ENCODE measurements at regions not wholly inside any gene's neighbourhood (a gene's known extent, or its start where the extent isn't known, plus 50 kb on each side); places are given as distances from the start of the nearest gene placed in this dataset.

GRCh38 chr1:4106731-4107130 lies 206.7 kb upstream of the C1orf174 start:
- in situ Hi-C loops (cut with MboI; ENCODE audit: low pct_unique_long_range_greater_than_20kb in 2 of 9, low sequenced_read_pairs in 9 of 9, unreplicated experiment in 9 of 9), result no loop called here
- no peak overlapping the region for H3K4me3 ChIP-seq
- peaks cover 0 to 20% of the 10 kb centered on the region in 2 donors for H3K4me1 ChIP-seq (replicated peaks in 1 of 2)
- 10 to 70% (median 63%) methylated on average over 2 to 10 of the region's 10 CpGs; no CpG with 5 or more reads in 4 of the 10 experiments for WGBS, 10 experiments
- no peak overlapping the region for H3K27ac ChIP-seq
- ATAC-seq (replicated peaks in 6 of 8), result no peak

GRCh38 chr1:4107291-4107690 lies 207.2 kb upstream of the C1orf174 start:
- no peak overlapping the region for H3K4me3 ChIP-seq
- WGBS, 10 experiments, result 4 to 89% (median 80%) methylated on average over 4 to 8 of the region's 8 CpGs; no CpG with 5 or more reads in 4 of the 10 experiments
- ATAC-seq (replicated peaks in 6 of 8), result no peak
- in situ Hi-C loops (cut with MboI; ENCODE audit: low pct_unique_long_range_greater_than_20kb in 2 of 9, low sequenced_read_pairs in 9 of 9, unreplicated experiment in 9 of 9), result no loop called here
- peaks cover 0 to 15% of the 10 kb centered on the region in 2 donors for H3K4me1 ChIP-seq (replicated peaks in 1 of 2)
- H3K27ac ChIP-seq, result no peak overlapping the region

- in situ Hi-C loops (cut with MboI; ENCODE audit: low pct_unique_long_range_greater_than_20kb in 2 of 9, low sequenced_read_pairs in 9 of 9, unreplicated experiment in 9 of 9), result no loop called here
- Histone ChIP-seq H3K4me1 (replicated peaks in 1 of 2) (peaks cover 0 to 13% of the 10 kb centered on the region in 2 donors), H3K4me3 (no peak overlapping the region), H3K27ac (no peak overlapping the region)
- no peak for ATAC-seq (replicated peaks in 6 of 8)
- WGBS, 10 experiments, result 10 to 85% (median 60%) methylated on average over 1 to 9 of the region's 10 CpGs; no CpG with 5 or more reads in 1 of the 10 experiments
Observed at GRCh38 chr1:4108331-4108730, 208.3 kb upstream of the C1orf174 start.

GRCh38 chr1:4108758-4109627 lies 208.9 kb upstream of the C1orf174 start:
- ATAC-seq (replicated peaks in 6 of 8), result peak in 3 of 8 experiments; percentile 60 to 64 (median 61)
- Histone ChIP-seq H3K4me1 (replicated peaks in 1 of 2) (peaks cover 0 to 13% of the 10 kb centered on the region in 2 donors), H3K4me3 (no peak overlapping the region), H3K27ac (no peak overlapping the region)
- 58 to 90% (median 71%) methylated on average over 2 to 25 of the region's 29 CpGs; no CpG with 5 or more reads in 3 of the 10 experiments for WGBS, 10 experiments
- in situ Hi-C loops (cut with MboI; ENCODE audit: low pct_unique_long_range_greater_than_20kb in 2 of 9, low sequenced_read_pairs in 9 of 9, unreplicated experiment in 9 of 9), result no loop called here

- WGBS, 10 experiments, result 90 to 100% (median 97%) methylated on average over 1 to 9 of the region's 10 CpGs; no CpG with 5 or more reads in 7 of the 10 experiments
- peaks cover 0 to 13% of the 10 kb centered on the region in 2 donors for H3K4me1 ChIP-seq (replicated peaks in 1 of 2)
- in situ Hi-C loops (cut with MboI; ENCODE audit: low pct_unique_long_range_greater_than_20kb in 2 of 9, low sequenced_read_pairs in 9 of 9, unreplicated experiment in 9 of 9), result no loop called here
- no peak for ATAC-seq (replicated peaks in 6 of 8)
- H3K4me3 ChIP-seq, result no peak overlapping the region
- H3K27ac ChIP-seq, result no peak overlapping the region
Observed at GRCh38 chr1:4109628-4109940, 209.5 kb upstream of the C1orf174 start.

- in situ Hi-C loops (cut with MboI; ENCODE audit: low pct_unique_long_range_greater_than_20kb in 2 of 9, low sequenced_read_pairs in 9 of 9, unreplicated experiment in 9 of 9), result no loop called here
- Histone ChIP-seq H3K27ac (no peak overlapping the region), H3K4me3 (no peak overlapping the region), H3K4me1 (replicated peaks in 1 of 2) (peaks cover 0 to 13% of the 10 kb centered on the region in 2 donors)
- no peak for ATAC-seq (replicated peaks in 6 of 8)
- 0 to 88% (median 66%) methylated on average over 2 to 8 of the region's 8 CpGs; no CpG with 5 or more reads in 4 of the 10 experiments for WGBS, 10 experiments
Observed at GRCh38 chr1:4110888-4111287, 210.8 kb upstream of the C1orf174 start.

GRCh38 chr1:4113897-4114296 lies 213.8 kb upstream of the C1orf174 start:
- no peak for ATAC-seq (replicated peaks in 6 of 8)
- H3K27ac ChIP-seq, result no peak overlapping the region
- H3K4me1 ChIP-seq (replicated peaks in 1 of 2), result peaks cover 0 to 6% of the 10 kb centered on the region in 2 donors
- 0 to 93% (median 59%) methylated on average over 1 to 2 of the region's 2 CpGs for WGBS, 10 experiments
- in situ Hi-C loops (cut with MboI; ENCODE audit: low pct_unique_long_range_greater_than_20kb in 2 of 9, low sequenced_read_pairs in 9 of 9, unreplicated experiment in 9 of 9), result no loop called here
- H3K4me3 ChIP-seq, result no peak overlapping the region

GRCh38 chr1:4115191-4115900 lies 215.3 kb upstream of the C1orf174 start:
- H3K4me3 ChIP-seq, result no peak overlapping the region
- no peaks in the 10 kb centered on the region for H3K4me1 ChIP-seq (replicated peaks in 1 of 2)
- ATAC-seq (replicated peaks in 6 of 8), result no peak
- 0 to 93% (median 81%) methylated on average over 3 to 14 of the region's 18 CpGs; no CpG with 5 or more reads in 1 of the 10 experiments for WGBS, 10 experiments
- in situ Hi-C loops (cut with MboI; ENCODE audit: low pct_unique_long_range_greater_than_20kb in 2 of 9, low sequenced_read_pairs in 9 of 9, unreplicated experiment in 9 of 9), result no loop called here
- no peak overlapping the region for H3K27ac ChIP-seq

- in situ Hi-C loops (cut with MboI; ENCODE audit: low pct_unique_long_range_greater_than_20kb in 2 of 9, low sequenced_read_pairs in 9 of 9, unreplicated experiment in 9 of 9), result no loop called here
- ATAC-seq (replicated peaks in 6 of 8), result no peak
- WGBS, 10 experiments, result 22 to 100% (median 76%) methylated on average over 1 to 9 of the region's 9 CpGs; no CpG with 5 or more reads in 2 of the 10 experiments
Observed at GRCh38 chr1:4117196-4117595, 217.1 kb upstream of the C1orf174 start.

GRCh38 chr1:4118746-4119515 lies 218.9 kb upstream of the C1orf174 start:
- Histone ChIP-seq H3K27ac (no peak overlapping the region), H3K4me3 (no peak overlapping the region), H3K4me1 (replicated peaks in 1 of 2) (no peaks in the 10 kb centered on the region)
- ATAC-seq (replicated peaks in 6 of 8), result no peak
- WGBS, 10 experiments, result 0 to 100% (median 64%) methylated on average over 1 to 8 of the region's 12 CpGs; no CpG with 5 or more reads in 3 of the 10 experiments
- in situ Hi-C loops (cut with MboI; ENCODE audit: low pct_unique_long_range_greater_than_20kb in 2 of 9, low sequenced_read_pairs in 9 of 9, unreplicated experiment in 9 of 9), result no loop called here

More at GRCh38 chr1:4117196-4117595, 217.1 kb upstream of the C1orf174 start:
- Histone ChIP-seq H3K4me1 (replicated peaks in 1 of 2) (no peaks in the 10 kb centered on the region), H3K27ac (no peak overlapping the region), H3K4me3 (no peak overlapping the region)

- in situ Hi-C loops (cut with MboI; ENCODE audit: low pct_unique_long_range_greater_than_20kb in 2 of 9, low sequenced_read_pairs in 9 of 9, unreplicated experiment in 9 of 9), result no loop called here
- Histone ChIP-seq H3K27ac (no peak overlapping the region), H3K4me1 (replicated peaks in 1 of 2) (no peaks in the 10 kb centered on the region), H3K4me3 (no peak overlapping the region)
- WGBS, 10 experiments, result 0 to 72% (median 58%) methylated on average over 1 to 9 of the region's 11 CpGs; no CpG with 5 or more reads in 5 of the 10 experiments
- ATAC-seq (replicated peaks in 6 of 8), result no peak
Observed at GRCh38 chr1:4119516-4120220, 219.6 kb upstream of the C1orf174 start.

GRCh38 chr1:4120557-4121292 lies 220.7 kb upstream of the C1orf174 start:
- Histone ChIP-seq H3K27ac (no peak overlapping the region), H3K4me1 (replicated peaks in 1 of 2) (no peaks in the 10 kb centered on the region), H3K4me3 (no peak overlapping the region)
- WGBS, 10 experiments, result 0 to 77% (median 46%) methylated on average over 2 to 14 of the region's 15 CpGs; no CpG with 5 or more reads in 4 of the 10 experiments
- no peak for ATAC-seq (replicated peaks in 6 of 8)
- in situ Hi-C loops (cut with MboI; ENCODE audit: low pct_unique_long_range_greater_than_20kb in 2 of 9, low sequenced_read_pairs in 9 of 9, unreplicated experiment in 9 of 9), result no loop called here

All from motor neuron (in vitro differentiated cells).